ENCODE measurements at regions not wholly inside any gene's neighbourhood (a gene's known extent, or its start where the extent isn't known, plus 50 kb on each side); places are given as distances from the start of the nearest gene placed in this dataset.

- Histone ChIP-seq H3K4me3 (no peak overlapping the region), H3K9me2 (ENCODE audit: insufficient read depth) (no peaks in the 10 kb centered on the region), H3F3A (replicated peaks; ENCODE audit: low read depth) (0 out of 2 replicates have a peak, but pooled peaks cover 4% of the 10 kb centered on the region), H3K36me3 (ENCODE audit: insufficient read depth) (no peaks in the 10 kb centered on the region), H3K27me3 (ENCODE audit: insufficient read depth) (no peaks in the 10 kb centered on the region), H2AFZ (no peak overlapping the region), H3K79me2 (replicated peaks; ENCODE audit: insufficient read depth) (peaks cover 39% of the 10 kb centered on the region), H4K20me1 (replicated peaks; ENCODE audit: insufficient read depth) (no peaks in the 10 kb centered on the region), H3K4me2 (no peak overlapping the region), H3K27ac (ENCODE audit: low read depth) (no peak overlapping the region), H3K4me1 (ENCODE audit: insufficient read depth) (peaks cover 47% of the 10 kb centered on the region)
- TF ChIP-seq ZNF114 (CRISPR knock-in tag; IDR thresholded peaks at IDR 0.05) (no peak), POLR2AphosphoS5 (IDR thresholded peaks at IDR 0.05; ENCODE audit: low read depth) (no peak), ZNF331 (CRISPR knock-in tag; IDR thresholded peaks at IDR 0.05; ENCODE audit: low read depth) (no peak), ETS1 (IDR thresholded peaks at IDR 0.05) (no peak), ZNF462 (CRISPR knock-in tag; IDR thresholded peaks at IDR 0.05) (no peak), REST (IDR thresholded peaks at IDR 0.05; ENCODE audit: unreplicated experiment) (no peak), EZH2phosphoT487 (IDR thresholded peaks at IDR 0.05; ENCODE audit: unreplicated experiment) (no peak), CTCF (conservative IDR thresholded peaks at IDR 0.05; ENCODE audit: low read depth in 2 of 2) (no peak), NANOG (IDR thresholded peaks at IDR 0.05; ENCODE audit: borderline replicate concordance) (no peak), JUNB (IDR thresholded peaks at IDR 0.05; ENCODE audit: unreplicated experiment) (no peak), STAT1 (IDR thresholded peaks at IDR 0.05; ENCODE audit: unreplicated experiment) (no peak), CREB1 (CRISPR knock-in tag; IDR thresholded peaks at IDR 0.05; ENCODE audit: low read depth) (no peak)
- peaks cover 53% of the 10 kb centered on the region for H3K4me1 Mint-ChIP-seq
- DNase-seq (ENCODE audit: low spot score) (no peak), ATAC-seq (no peak)
- H3K27me3 Mint-ChIP-seq (ENCODE audit: insufficient read depth, low read depth, poor library complexity) = peaks cover 2% of the 10 kb centered on the region
- H3K9me3 Mint-ChIP-seq = no peaks in the 10 kb centered on the region
- H3K36me3 Mint-ChIP-seq (ENCODE audit: low read depth) = peaks cover 4% of the 10 kb centered on the region; the same call in 2 of the 3 replicates
- H3K27ac Mint-ChIP-seq = peak overlapping the region; percentile 24; the same call in 1 of the 2 replicates
- H3K4me3 Mint-ChIP-seq = no peak overlapping the region; the same call in 2 of the 3 replicates
These were observed 136.2 kb downstream of the NAV1 start for GRCh38 chr1:201675143-201675542.
